ENCODE measurements at regions not wholly inside any gene's neighbourhood (a gene's known extent, or its start where the extent isn't known, plus 50 kb on each side); places are given as distances from the start of the nearest gene placed in this dataset.

- TF ChIP-seq CTCF (IDR thresholded peaks at IDR 0.05): no peak
- TF ChIP-seq SIN3A (IDR thresholded peaks at IDR 0.05; ENCODE audit: borderline replicate concordance, insufficient read depth, low read depth, low read length): no peak
- no peak for TF ChIP-seq TCF7L2 (IDR thresholded peaks at IDR 0.05; ENCODE audit: low read depth, low read length)
Measured at GRCh38 chr15:35753486-35753885, 207.5 kb upstream of the DPH6 start.

All from Panc1 (cell line).